Tibial artery (tissue), 4 donors: ENCODE measurements at regions not wholly inside any gene's neighbourhood (a gene's known extent, or its start where the extent isn't known, plus 50 kb on each side); places are given as distances from the start of the nearest gene placed in this dataset.

ENCODE experiments used
- DNase-seq, 2 donors: peaks; one replicate each; pipeline ENCODE4 v3.0.0-alpha.2; 2019
- H3K27ac ChIP-seq, 2 donors: fragments of 200-600 bp; sonication (generic) in 1 of 2; 1 replicate in 1 of 2; 2 replicates in 1 of 2; pipeline ENCODE4 v1.5.1; 2018 to 2019; ENCODE audit warnings: mild to moderate bottlenecking in 1 of 2
- H3K27me3 ChIP-seq, 2 donors: fragments of 200-600 bp; sonication (generic) in 1 of 2; one replicate each; pipeline versions ENCODE4 v1.5.1 to v1.6.0; 2016 to 2019
- H3K36me3 ChIP-seq, 3 donors: fragments of 200-600 bp; sonication (generic) in 2 of 3; one replicate each; pipeline ENCODE4 v1.5.1; 2016 to 2019; ENCODE audit warnings: mild to moderate bottlenecking in 2 of 3
- H3K4me1 ChIP-seq, 4 donors: fragments of 200-600 bp; sonication (generic) in 2 of 4; 1 replicate in 3 of 4; 2 replicates in 1 of 4; pipeline ENCODE4 v1.5.1; 2016 to 2019
- H3K4me3 ChIP-seq, 2 donors: fragments of 200-600 bp; sonication (generic) in 1 of 2; 1 replicate in 1 of 2; 2 replicates in 1 of 2; pipeline ENCODE4 v1.5.1; 2018 to 2019; ENCODE audit warnings: mild to moderate bottlenecking in 2 of 2
- H3K9me3 ChIP-seq, 3 donors: fragments of 200-600 bp; sonication (generic) in 1 of 3; one replicate each; pipeline ENCODE4 v1.5.1; 2016 to 2019
- CTCF ChIP-seq, 2 experiments: fragments of 200-600 bp in 1 of 2; fragments of 450-650 bp in 1 of 2; IDR thresholded peaks; one replicate each; pipeline ENCODE4 v1.5.1; 2017 to 2019; ENCODE audit warnings: antibody characterized with exemption in 2 of 2, mild to moderate bottlenecking in 1 of 2, moderate library complexity in 1 of 2
- intact Hi-C: fragments of 100-400 bp; cut with DNase I; formaldehyde crosslinking; loops from one replicate; pipeline ENCODE4 v1.15.0; 2023; ENCODE audit warnings: low total_unique reads

GRCh38 chr11:134504146-134504905, 92.3 kb upstream of the B3GAT1 start:
- no peak overlapping the region for H3K4me3 ChIP-seq
- no peak for TF ChIP-seq CTCF (IDR thresholded peaks at IDR 0.05)
- DNase-seq, result peak in 1 of 2 donors; percentile 51
- no peaks in the 10 kb centered on the region for H3K9me3 ChIP-seq
- H3K27ac ChIP-seq, result no peak overlapping the region
- intact Hi-C loops, result no loop called here
- H3K4me1 ChIP-seq, result no peaks in the 10 kb centered on the region
- H3K36me3 ChIP-seq, result no peaks in the 10 kb centered on the region
- H3K27me3 ChIP-seq, result peaks cover 0 to 19% of the 10 kb centered on the region in 2 donors

GRCh38 chr11:134503596-134503995, 91.6 kb upstream of the B3GAT1 start:
- H3K4me1 ChIP-seq, result no peaks in the 10 kb centered on the region
- peak in 1 of 2 donors; percentile 44 for DNase-seq
- TF ChIP-seq CTCF (IDR thresholded peaks at IDR 0.05), result no peak

GRCh38 chr11:134503100-134503499, 91.1 kb upstream of the B3GAT1 start:
- Histone ChIP-seq H3K4me1 (no peaks in the 10 kb centered on the region), H3K36me3 (no peaks in the 10 kb centered on the region), H3K27ac (no peak overlapping the region), H3K27me3 (peaks cover 0 to 26% of the 10 kb centered on the region in 2 donors), H3K4me3 (no peak overlapping the region), H3K9me3 (no peaks in the 10 kb centered on the region)
- TF ChIP-seq CTCF (IDR thresholded peaks at IDR 0.05), result no peak
- intact Hi-C loops, result no loop called here
- peak in 1 of 2 donors; percentile 51 for DNase-seq

More at GRCh38 chr11:134503596-134503995, 91.6 kb upstream of the B3GAT1 start:
- Histone ChIP-seq H3K9me3 (no peaks in the 10 kb centered on the region), H3K27ac (no peak overlapping the region), H3K27me3 (peaks cover 0 to 21% of the 10 kb centered on the region in 2 donors), H3K36me3 (no peaks in the 10 kb centered on the region), H3K4me3 (no peak overlapping the region)
- intact Hi-C loops, result no loop called here

- Histone ChIP-seq H3K27ac (no peak overlapping the region), H3K27me3 (peaks cover 0 to 26% of the 10 kb centered on the region in 2 donors), H3K9me3 (no peaks in the 10 kb centered on the region), H3K36me3 (no peaks in the 10 kb centered on the region), H3K4me1 (no peaks in the 10 kb centered on the region), H3K4me3 (no peak overlapping the region)
- DNase-seq, result peak in 1 of 2 donors; percentile 43
- intact Hi-C loops, result no loop called here
- no peak for TF ChIP-seq CTCF (IDR thresholded peaks at IDR 0.05)
Measured at GRCh38 chr11:134502153-134502550, 90.1 kb upstream of the B3GAT1 start.

GRCh38 chr11:134501406-134502152, 89.5 kb upstream of the B3GAT1 start:
- DNase-seq, result peak in 1 of 2 donors; percentile 24
- no peaks in the 10 kb centered on the region for H3K4me1 ChIP-seq
- H3K4me3 ChIP-seq, result no peak overlapping the region
- intact Hi-C loops, result no loop called here
- no peaks in the 10 kb centered on the region for H3K36me3 ChIP-seq
- no peak overlapping the region for H3K27ac ChIP-seq
- H3K9me3 ChIP-seq, result peaks cover 0 to 4% (median 0%) of the 10 kb centered on the region in 3 donors
- TF ChIP-seq CTCF (IDR thresholded peaks at IDR 0.05), result no peak
- peaks cover 0 to 26% of the 10 kb centered on the region in 2 donors for H3K27me3 ChIP-seq
